K562 (cell line): ENCODE measurements at regions not wholly inside any gene's neighbourhood (a gene's known extent, or its start where the extent isn't known, plus 50 kb on each side); places are given as distances from the start of the nearest gene placed in this dataset.

ENCODE experiments used
- ATAC-seq: fragments of 200-7000 bp; cut with Tn5 transposase; 3 replicates; pipeline ENCODE4 v1.9.1; 2020; ENCODE audit warnings: moderate library complexity
- BruUV-seq: library from RNA; stranded (reverse); fragments of 400-500 nt; replicated peaks from 2 replicates; lab custom pipeline; 2021; lab: Mats Ljungman, UMichigan
- CTCF ChIA-PET: fragments of 300-600 bp; formaldehyde crosslinking; extraction: SDS; loops from one replicate; lab custom pipeline; 2021; ENCODE audit warnings: low intra/inter-chr PET ratio; lab: Yijun Ruan, JAX
- POLR2A ChIA-PET: fragments of 300-600, 350-650 bp; sonication (Branson Sonifier 250); formaldehyde crosslinking; extraction: SDS; loops from one replicate; lab custom pipeline; 2021; ENCODE audit warnings: antibody characterized with exemption, inconsistent platforms; lab: Yijun Ruan, JAX
- DNase-seq, 4 experiments: peaks; one replicate each; pipeline versions ENCODE4 v3.0.0 to v3.0.0-alpha.2; 2011 to 2018; ENCODE audit warnings: low spot score in 3 of 4, mixed read lengths in 3 of 4; ENCODE audit errors: extremely low read depth in 1 of 4
- FAIRE-seq: peaks from 2 replicates; lab custom pipeline; 2011; peaks lifted over from hg19 to GRCh38; lab: Jason Lieb, UNC
- H2AFZ ChIP-seq: 2 replicates; pipeline ENCODE4 v1.6.0; 2011; ENCODE audit warnings: low read depth, low read length, control low read depth, inconsistent platforms
- H3K27ac ChIP-seq: fragments of 200-600 bp; 3 replicates; pipeline ENCODE4 v1.8.0; 2011; ENCODE audit warnings: low read depth, mild to moderate bottlenecking, control low read depth, inconsistent platforms, low read length, moderate library complexity, mixed read lengths; ENCODE audit errors: extremely low read depth
- H3K27me3 ChIP-seq, 2 experiments: fragments of 300-600 bp in 1 of 2; 2 replicates in 1 of 2; 3 replicates in 1 of 2; pipeline versions ENCODE4 v1.6.0 to v1.8.0; 2011; ENCODE audit warnings: inconsistent platforms in 2 of 2, low read length in 2 of 2, mild to moderate bottlenecking in 1 of 2, mixed read lengths in 1 of 2, moderate library complexity in 1 of 2; ENCODE audit not compliant: control insufficient read depth in 2 of 2, insufficient read depth in 2 of 2
- H3K36me3 ChIP-seq: fragments of 300-600 bp; 3 replicates; pipeline ENCODE4 v1.8.0; 2011; ENCODE audit warnings: mild to moderate bottlenecking, low read length, inconsistent platforms; ENCODE audit not compliant: control insufficient read depth, insufficient read depth
- H3K4me1 ChIP-seq, 2 experiments: fragments of 200-600 bp in 1 of 2; replicated peaks in 1 of 2; 2 replicates in 1 of 2; 3 replicates in 1 of 2; pipeline versions ENCODE4 v1.5.1 to v1.8.0; 2011; ENCODE audit warnings: inconsistent platforms in 2 of 2, low read length in 2 of 2, mild to moderate bottlenecking in 1 of 2, mixed read lengths in 1 of 2, moderate library complexity in 1 of 2; ENCODE audit not compliant: control insufficient read depth in 2 of 2, insufficient read depth in 2 of 2
- H3K4me2 ChIP-seq: 2 replicates; pipeline ENCODE4 v1.6.1; 2011; ENCODE audit warnings: low read length, control low read depth, inconsistent platforms, mixed read lengths; ENCODE audit not compliant: insufficient read depth
- H3K4me3 ChIP-seq: fragments of 200-600 bp; sonication (generic), shearing (Covaris generic); 2 replicates; pipeline ENCODE4 v1.5.1; 2016; ENCODE audit warnings: control low read depth, inconsistent platforms
- H3K79me2 ChIP-seq: fragments of 200-600 bp; 3 replicates; pipeline ENCODE4 v1.8.0; 2011; ENCODE audit warnings: low read length, inconsistent platforms; ENCODE audit not compliant: control insufficient read depth, insufficient read depth
- H3K9ac ChIP-seq, 2 experiments: 2 replicates each; pipeline versions ENCODE4 v1.6.0 to v1.6.1; 2011; ENCODE audit warnings: low read depth in 2 of 2, low read length in 2 of 2, control low read depth in 1 of 2, inconsistent platforms in 1 of 2, mild to moderate bottlenecking in 1 of 2, mixed read lengths in 1 of 2; ENCODE audit not compliant: insufficient read depth in 1 of 2
- H3K9me1 ChIP-seq: one replicate; pipeline ENCODE4 v1.6.0; 2011; ENCODE audit warnings: inconsistent platforms, mild to moderate bottlenecking, low read length, moderate library complexity; ENCODE audit not compliant: control insufficient read depth, insufficient read depth
- H3K9me3 ChIP-seq: replicated peaks from 2 replicates; pipeline ENCODE4 v1.5.1; 2011; ENCODE audit warnings: low read depth, low read length, inconsistent platforms; ENCODE audit not compliant: control insufficient read depth, insufficient read depth
- H4K20me1 ChIP-seq: replicated peaks from 2 replicates; pipeline ENCODE4 v1.6.1; 2011; ENCODE audit warnings: low read length, inconsistent platforms, mixed read lengths; ENCODE audit not compliant: control insufficient read depth, insufficient read depth
- ARID2 ChIP-seq: fragments of 450-650 bp; IDR thresholded peaks from 2 replicates; pipeline ENCODE4 v1.6.1; 2017; ENCODE audit warnings: antibody characterized with exemption, mild to moderate bottlenecking
- BRCA1 ChIP-seq, 2 experiments: fragments of 450-650 bp in 1 of 2; sonication (generic) in 1 of 2; formaldehyde crosslinking in 1 of 2; IDR thresholded peaks; 2 replicates each; pipeline versions ENCODE4 v1.5.0 to v1.6.1; 2017 to 2020; ENCODE audit warnings: mild to moderate bottlenecking in 1 of 2, missing genetic modification reagents in 1 of 2
- CEBPB ChIP-seq: fragments of 450-650 bp; IDR thresholded peaks from 2 replicates; pipeline ENCODE4 v1.6.1; 2016; ENCODE audit warnings: missing genetic modification characterization, missing compliant biosample characterization
- CEBPG ChIP-seq, 3 experiments: fragments of 200-800 bp in 1 of 3; sonication (Bioruptor generic) in 1 of 3; sonication (generic) in 1 of 3; formaldehyde crosslinking in 1 of 3; IDR thresholded peaks in 2 of 3; conservative IDR thresholded peaks in 1 of 3; 2 replicates each; pipeline versions ENCODE4 v1.6.1 to v1.8.0; 2016 to 2022; ENCODE audit warnings: missing compliant biosample characterization in 2 of 3, missing genetic modification characterization in 2 of 3, mild to moderate bottlenecking in 1 of 3, missing genetic modification reagents in 1 of 3
- FOXK2 ChIP-seq, 2 experiments: fragments of 450-650 bp; IDR thresholded peaks in 1 of 2; conservative IDR thresholded peaks in 1 of 2; 2 replicates each; pipeline ENCODE4 v1.6.1; 2016; ENCODE audit warnings: low read depth in 2 of 2, mild to moderate bottlenecking in 1 of 2
- MLX ChIP-seq, 2 experiments: fragments of 450-650 bp in 1 of 2; sonication (generic) in 1 of 2; formaldehyde crosslinking; conservative IDR thresholded peaks; 2 replicates each; pipeline versions ENCODE4 v1.4.0 to v1.8.1; 2020 to 2022; ENCODE audit warnings: mild to moderate bottlenecking in 1 of 2, missing genetic modification reagents in 1 of 2
- PPARD ChIP-seq: fragments of 250-450 bp; sonication (Bioruptor Pico); IDR thresholded peaks from 2 replicates; pipeline ENCODE4 v1.8.0; 2022; ENCODE audit warnings: inconsistent platforms, mild to moderate bottlenecking, moderate library complexity
- ZNF445 ChIP-seq: fragments of 250-450 bp; sonication (Bioruptor Pico); IDR thresholded peaks from 2 replicates; pipeline ENCODE4 v1.4.0; 2020; ENCODE audit warnings: low read depth, mild to moderate bottlenecking, moderate library complexity
- WGBS: fragments of 100-300 bp; shearing (Covaris generic); methylation state at CpG from one replicate; pipeline ENCODE4 v1.1.6; 2016; ENCODE audit warnings: low coverage, mixed read lengths; ENCODE audit not compliant: insufficient coverage; ENCODE audit errors: missing lambda C conversion rate; 5-methylcytosine and 5-hydroxymethylcytosine counted together
- in situ Hi-C: fragments of 300-500 bp; cut with MboI; formaldehyde crosslinking; loops from 4 replicates; pipeline ENCODE4 v1.15.0; 2018; ENCODE audit warnings: inconsistent platforms, mixed read lengths
- intact Hi-C: fragments of 100-400 bp; cut with micrococcal nuclease; formaldehyde crosslinking; loops from 2 replicates; pipeline ENCODE4 v1.14.2; 2022

- TF ChIP-seq PPARD (CRISPR knock-in tag) (no peak), ZNF445 (CRISPR knock-in tag) (no peak), CEBPB (0 out of 2 replicates have a peak, but pooled peaks have one; percentile 17), CEBPG (CRISPR knock-in tag; IDR thresholded peaks at IDR 0.05) (no peak), CEBPG (tag; conservative IDR thresholded peaks at IDR 0.05 in 1 of 2, IDR thresholded peaks at IDR 0.05 in 1 of 2) (peak in 1 of 2 experiments; percentile 55; a peak in 1 of 4 replicates), BRCA1 (IDR thresholded peaks at IDR 0.05) (no peak), BRCA1 (CRISPR knock-in tag; IDR thresholded peaks at IDR 0.05) (no peak), FOXK2 (conservative IDR thresholded peaks at IDR 0.05 in 1 of 2, IDR thresholded peaks at IDR 0.05 in 1 of 2; ENCODE audit: low read depth in 2 of 2) (no peak), MLX (CRISPR knock-in tag; conservative IDR thresholded peaks at IDR 0.05) (no peak), ARID2 (no peak)
- Histone ChIP-seq H2AFZ (no peak overlapping the region), H3K4me3 (no peak overlapping the region), H4K20me1 (no peaks in the 10 kb centered on the region), H3K9ac (no peak overlapping the region), H3K27me3 (no peaks in the 10 kb centered on the region), H3K36me3 (no peaks in the 10 kb centered on the region), H3K79me2 (no peaks in the 10 kb centered on the region), H3K4me2 (no peak overlapping the region), H3K4me1 (no peaks in the 10 kb centered on the region), H3K9me1 (no peaks in the 10 kb centered on the region), H3K9me3 (no peaks in the 10 kb centered on the region), H3K27ac (no peak overlapping the region)
- intact Hi-C loops (no loop called here), in situ Hi-C loops (no loop called here)
- 0% methylated on average over 1 of the region's 2 CpGs for WGBS
- no TSS peak for BruUV-seq
- POLR2A ChIA-PET = no interaction called here
- FAIRE-seq = no peak
- CTCF ChIA-PET = no interaction called here
- no peak for DNase-seq
- ATAC-seq = no peak
These were observed 1461.7 kb upstream of the FLRT2 start for GRCh38 chr14:84068288-84068687.
